B cell (primary cell): ENCODE measurements at regions not wholly inside any gene's neighbourhood (a gene's known extent, or its start where the extent isn't known, plus 50 kb on each side); places are given as distances from the start of the nearest gene placed in this dataset.

ENCODE experiments used
- ATAC-seq: fragments of 200-7000 bp; cut with Tn5 transposase; one replicate; pipeline ENCODE4 v1.10.0; 2021; ENCODE audit warnings: low read depth, mild to moderate bottlenecking, moderate number of reproducible peaks, moderate library complexity
- CTCF ChIA-PET: fragments of 350-600 bp; sonication (Branson Sonifier 250); formaldehyde crosslinking; loops from one replicate; lab custom pipeline; 2021; ENCODE audit warnings: antibody characterized with exemption, inconsistent platforms; lab: Charles Lee
- POLR2A ChIA-PET: fragments of 350-600 bp; sonication (Branson Sonifier 250); formaldehyde crosslinking; loops from one replicate; lab custom pipeline; 2021; ENCODE audit warnings: antibody characterized with exemption; lab: Charles Lee
- DNase-seq: peaks from one replicate; pipeline ENCODE4 v3.0.0; 2013
- H2AFZ ChIP-seq: 2 replicates; pipeline ENCODE4 v1.6.1; 2012; ENCODE audit warnings: mild to moderate bottlenecking, low read depth, low read length; ENCODE audit not compliant: insufficient read depth, poor library complexity, severe bottlenecking
- H3K27ac ChIP-seq, 2 donors: 1 replicate in 1 of 2; 2 replicates in 1 of 2; pipeline ENCODE4 v1.5.1; 2012 to 2013; ENCODE audit warnings: low read length in 2 of 2, mild to moderate bottlenecking in 2 of 2, moderate library complexity in 1 of 2
- H3K27me3 ChIP-seq, 4 experiments: fragments of 200-600 bp in 1 of 4; sonication (generic) in 1 of 4; replicated peaks in 1 of 4; 1 replicate in 2 of 4; 2 replicates in 2 of 4; pipeline versions ENCODE4 v1.6.1 to v1.7.0; 2013 to 2016; ENCODE audit warnings: low read length in 3 of 4, mild to moderate bottlenecking in 2 of 4, mixed read lengths in 1 of 4, moderate library complexity in 1 of 4; ENCODE audit not compliant: insufficient read depth in 4 of 4, control insufficient read depth in 3 of 4; ENCODE audit errors: control extremely low read depth in 1 of 4
- H3K36me3 ChIP-seq, 2 experiments: replicated peaks in 1 of 2; 1 replicate in 1 of 2; 2 replicates in 1 of 2; pipeline versions ENCODE4 v1.6.1 to v1.7.1; 2013; ENCODE audit warnings: low read length in 1 of 2; ENCODE audit not compliant: insufficient read depth in 2 of 2, control insufficient read depth in 1 of 2; ENCODE audit errors: control extremely low read depth in 1 of 2, extremely low read depth in 1 of 2
- H3K4me1 ChIP-seq, 2 donors: fragments of 200-600 bp in 1 of 2; sonication (generic) in 1 of 2; 1 replicate in 1 of 2; 2 replicates in 1 of 2; pipeline versions ENCODE4 v1.5.1 to v1.6.1; 2013 to 2017; ENCODE audit warnings: low read length in 2 of 2; ENCODE audit not compliant: control insufficient read depth in 2 of 2, insufficient read depth in 2 of 2
- H3K4me2 ChIP-seq: replicated peaks from 2 replicates; pipeline ENCODE3; 2012; ENCODE audit warnings: mild to moderate bottlenecking, low read depth, low read length; ENCODE audit not compliant: poor library complexity, severe bottlenecking
- H3K4me3 ChIP-seq, 5 experiments: fragments of 200-600 bp in 1 of 5; sonication (generic) in 1 of 5; 1 replicate in 3 of 5; 2 replicates in 2 of 5; pipeline versions ENCODE4 v1.5.1 to v1.7.0; 2011 to 2016; ENCODE audit warnings: low read length in 4 of 5, mild to moderate bottlenecking in 4 of 5, low read depth in 2 of 5, control low read depth in 1 of 5, moderate library complexity in 1 of 5; ENCODE audit not compliant: insufficient read depth in 1 of 5; ENCODE audit errors: control extremely low read depth in 1 of 5, extremely low read depth in 1 of 5
- H3K79me2 ChIP-seq: fragments of 200-600 bp; sonication (generic); one replicate; pipeline ENCODE4 v1.6.0; 2016; ENCODE audit warnings: low read length; ENCODE audit not compliant: control insufficient read depth, insufficient read depth
- H3K9ac ChIP-seq: fragments of 200-600 bp; sonication (generic); 2 replicates; pipeline ENCODE4 v1.6.1; 2017; ENCODE audit warnings: mild to moderate bottlenecking, low read length, moderate library complexity
- H3K9me3 ChIP-seq, 3 donors: one replicate each; pipeline versions ENCODE4 v1.6.1 to v1.7.1; 2013; ENCODE audit warnings: low read length in 2 of 3; ENCODE audit not compliant: control insufficient read depth in 2 of 3, insufficient read depth in 1 of 3; ENCODE audit errors: control extremely low read depth in 1 of 3
- H4K20me1 ChIP-seq: 2 replicates; pipeline ENCODE4 v1.6.0; 2012; ENCODE audit warnings: mild to moderate bottlenecking, low read length; ENCODE audit not compliant: insufficient read depth, control insufficient read depth, poor library complexity, severe bottlenecking
- H3K27ac Mint-ChIP-seq: one replicate; pipeline ENCODE4 v1.8.0; 2021; ENCODE audit warnings: mixed read lengths
- H3K27me3 Mint-ChIP-seq: one replicate; pipeline ENCODE4 v1.8.0; 2021; ENCODE audit warnings: mixed read lengths
- H3K4me1 Mint-ChIP-seq: one replicate; pipeline ENCODE4 v1.8.0; 2021; ENCODE audit warnings: mixed read lengths
- H3K4me3 Mint-ChIP-seq: one replicate; pipeline ENCODE4 v1.8.0; 2021; ENCODE audit warnings: mixed read lengths
- H3K9me3 Mint-ChIP-seq: one replicate; pipeline ENCODE4 v1.8.0; 2022; ENCODE audit warnings: mixed read lengths; ENCODE audit not compliant: insufficient read depth
- EZH2 ChIP-seq: IDR thresholded peaks from 2 replicates; pipeline ENCODE4 v1.6.1; 2012; ENCODE audit warnings: borderline replicate concordance, low read depth, mild to moderate bottlenecking, moderate library complexity, low read length; ENCODE audit not compliant: insufficient read depth, poor library complexity, severe bottlenecking
- WGBS: methylation state at CpG from one replicate; pipeline ENCODE4 v1.1.5; 2013; ENCODE audit warnings: missing lambda C conversion rate; ENCODE audit not compliant: insufficient coverage; 5-methylcytosine and 5-hydroxymethylcytosine counted together
- intact Hi-C: fragments of 100-400 bp; cut with micrococcal nuclease; formaldehyde crosslinking; loops from one replicate; pipeline ENCODE4 v1.10.0; 2022
- TF ChIP-seq, protein P1 (sequence below): fragments of 200-600 bp; IDR thresholded peaks from one replicate; pipeline ENCODE4 v1.8.0; 2022; ENCODE audit warnings: antibody characterized with exemption, mild to moderate bottlenecking

DNA sequence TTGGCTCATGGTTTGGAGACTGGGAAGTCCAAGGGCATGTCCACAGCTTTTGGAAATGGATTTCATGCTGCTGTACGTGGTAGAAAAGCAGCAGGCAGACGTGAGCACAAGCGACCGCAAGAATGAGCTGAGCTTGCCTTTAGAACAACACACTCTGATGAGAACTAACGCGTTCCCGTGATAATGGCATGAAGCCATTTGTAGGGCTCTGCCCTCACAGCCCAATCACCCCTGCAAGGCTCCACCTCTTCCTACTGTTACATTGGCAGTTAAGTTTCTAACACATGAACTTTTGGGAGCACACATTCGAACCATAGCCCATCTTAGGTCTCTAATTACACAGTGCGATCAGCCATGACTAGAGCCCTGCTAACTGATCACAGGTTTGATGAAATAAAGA, 107.5 kb upstream of the TMEM170B start:
- H3K4me3 ChIP-seq: no peak overlapping the region
- no peaks in the 10 kb centered on the region for H3K9me3 ChIP-seq
- intact Hi-C loops: no loop called here
- no peak overlapping the region for H3K9ac ChIP-seq
- H3K4me1 Mint-ChIP-seq: peaks cover 55% of the 10 kb centered on the region
- peak overlapping the region; percentile 63 for H3K4me2 ChIP-seq
- H3K27me3 Mint-ChIP-seq: no peaks in the 10 kb centered on the region
- ATAC-seq: no peak
- TF ChIP-seq, protein P1, sequence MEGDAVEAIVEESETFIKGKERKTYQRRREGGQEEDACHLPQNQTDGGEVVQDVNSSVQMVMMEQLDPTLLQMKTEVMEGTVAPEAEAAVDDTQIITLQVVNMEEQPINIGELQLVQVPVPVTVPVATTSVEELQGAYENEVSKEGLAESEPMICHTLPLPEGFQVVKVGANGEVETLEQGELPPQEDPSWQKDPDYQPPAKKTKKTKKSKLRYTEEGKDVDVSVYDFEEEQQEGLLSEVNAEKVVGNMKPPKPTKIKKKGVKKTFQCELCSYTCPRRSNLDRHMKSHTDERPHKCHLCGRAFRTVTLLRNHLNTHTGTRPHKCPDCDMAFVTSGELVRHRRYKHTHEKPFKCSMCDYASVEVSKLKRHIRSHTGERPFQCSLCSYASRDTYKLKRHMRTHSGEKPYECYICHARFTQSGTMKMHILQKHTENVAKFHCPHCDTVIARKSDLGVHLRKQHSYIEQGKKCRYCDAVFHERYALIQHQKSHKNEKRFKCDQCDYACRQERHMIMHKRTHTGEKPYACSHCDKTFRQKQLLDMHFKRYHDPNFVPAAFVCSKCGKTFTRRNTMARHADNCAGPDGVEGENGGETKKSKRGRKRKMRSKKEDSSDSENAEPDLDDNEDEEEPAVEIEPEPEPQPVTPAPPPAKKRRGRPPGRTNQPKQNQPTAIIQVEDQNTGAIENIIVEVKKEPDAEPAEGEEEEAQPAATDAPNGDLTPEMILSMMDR: no peak
- TF ChIP-seq EZH2: no peak
- ChIA-PET CTCF (interaction anchor here (0.6 to 2.3 kb wide), 2 partner anchors 30 to 108 kb away, joined by 3 to 5 read pairs; no protein-coding TSS in a partner anchor), POLR2A (no interaction called here)
- WGBS: 98% methylated on average over 7 of the region's 9 CpGs
- H3K9me3 Mint-ChIP-seq: no peaks in the 10 kb centered on the region
- peaks cover 32 to 34% of the 10 kb centered on the region in 2 donors for H3K4me1 ChIP-seq
- H2AFZ ChIP-seq: no peak overlapping the region
- no peak overlapping the region for H3K4me3 Mint-ChIP-seq
- no peaks in the 10 kb centered on the region for H3K27me3 ChIP-seq
- no peaks in the 10 kb centered on the region for H3K36me3 ChIP-seq
- H3K27ac ChIP-seq: no peak overlapping the region
- DNase-seq: no peak
- H3K27ac Mint-ChIP-seq: no peak overlapping the region
- H3K79me2 ChIP-seq: peaks cover 8% of the 10 kb centered on the region
- no peaks in the 10 kb centered on the region for H4K20me1 ChIP-seq

- peak overlapping the region; percentile 21 for H2AFZ ChIP-seq
- WGBS: 15% methylated on average over 2 of the region's 2 CpGs
- peaks cover 32 to 34% of the 10 kb centered on the region in 2 donors for H3K4me1 ChIP-seq
- no peaks in the 10 kb centered on the region for H3K27me3 ChIP-seq
- H3K4me2 ChIP-seq: peak overlapping the region; percentile 63
- DNase-seq (no peak), ATAC-seq (no peak)
- intact Hi-C loops: no loop called here
- no peaks in the 10 kb centered on the region for H3K36me3 ChIP-seq
- H3K9me3 ChIP-seq: no peaks in the 10 kb centered on the region
- no peaks in the 10 kb centered on the region for H4K20me1 ChIP-seq
- H3K27me3 Mint-ChIP-seq: no peaks in the 10 kb centered on the region
- peak overlapping the region; percentile 63 for H3K4me3 Mint-ChIP-seq
- peaks cover 55% of the 10 kb centered on the region for H3K4me1 Mint-ChIP-seq
- H3K9me3 Mint-ChIP-seq: no peaks in the 10 kb centered on the region
- peaks cover 8% of the 10 kb centered on the region for H3K79me2 ChIP-seq
- H3K27ac Mint-ChIP-seq: peak overlapping the region; percentile 70
- POLR2A ChIA-PET: no interaction called here
- no peak overlapping the region for H3K4me3 ChIP-seq
- TF ChIP-seq EZH2: no peak
- TF ChIP-seq, protein P1: no peak
- H3K27ac ChIP-seq: peak overlapping the region in 1 of 2 donors; percentile 64
- H3K9ac ChIP-seq: peak overlapping the region; percentile 17
- CTCF ChIA-PET: interaction anchor here (1.3 to 2.3 kb wide), 2 partner anchors 9 to 31 kb away, joined by 3 to 5 read pairs; no protein-coding TSS in a partner anchor
Observed at GRCh38 chr6:11429577-11429976, 108.0 kb upstream of the TMEM170B start.
